MG63 (cell line): ENCODE measurements at regions not wholly inside any gene's neighbourhood (a gene's known extent, or its start where the extent isn't known, plus 50 kb on each side); places are given as distances from the start of the nearest gene placed in this dataset.

Source experiments
- DNase-seq: peaks from one replicate; pipeline ENCODE4 v3.0.0-alpha.2; 2020
- H3K27me3 ChIP-seq: fragments of 250-450 bp; sonication (Bioruptor Pico); 2 replicates; pipeline ENCODE4 v1.5.1; 2020; ENCODE audit warnings: mild to moderate bottlenecking, moderate library complexity
- H3K36me3 ChIP-seq: fragments of 250-450 bp; sonication (Bioruptor Pico); 2 replicates; pipeline ENCODE4 v1.5.1; 2020; ENCODE audit warnings: mild to moderate bottlenecking, moderate library complexity
- H3K4me3 ChIP-seq: fragments of 250-450 bp; sonication (Bioruptor Pico); 2 replicates; pipeline ENCODE4 v1.5.1; 2020; ENCODE audit warnings: mild to moderate bottlenecking, moderate library complexity
- H3K9me3 ChIP-seq: fragments of 250-450 bp; sonication (Bioruptor Pico); 2 replicates; pipeline ENCODE4 v1.5.1; 2020; ENCODE audit warnings: mild to moderate bottlenecking, moderate library complexity

GRCh38 chr2:129144082-129144791 is 825.6 kb upstream of the HS6ST1 start:
- H3K9me3 ChIP-seq, result no peaks in the 10 kb centered on the region; the same call in 1 of the 2 replicates
- no peaks in the 10 kb centered on the region for H3K27me3 ChIP-seq
- no peak overlapping the region for H3K4me3 ChIP-seq
- DNase-seq, result no peak
- H3K36me3 ChIP-seq, result no peaks in the 10 kb centered on the region

DNA sequence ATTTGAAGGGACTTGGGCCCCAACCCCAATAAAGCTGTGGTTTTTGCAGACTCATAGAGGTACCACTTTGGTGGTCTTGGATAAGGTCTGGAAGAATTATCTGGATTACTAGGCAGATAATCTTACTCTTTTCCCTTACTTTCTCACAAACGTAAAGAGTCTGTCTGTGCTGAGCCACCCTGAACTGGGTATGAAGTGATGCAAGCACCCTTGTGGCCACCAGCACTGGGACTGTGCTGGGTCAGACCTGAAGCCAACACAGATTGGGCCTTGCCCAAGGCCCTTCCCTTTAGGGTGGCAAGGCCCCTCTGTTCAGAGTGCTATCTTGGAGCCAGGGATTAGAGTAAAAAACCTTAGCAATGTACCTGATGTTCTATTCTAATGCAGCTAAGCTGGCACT is 827.0 kb upstream of the RAB6C start:
- no peak for DNase-seq
- Histone ChIP-seq H3K36me3 (no peaks in the 10 kb centered on the region), H3K4me3 (no peak overlapping the region), H3K27me3 (no peaks in the 10 kb centered on the region), H3K9me3 (no peaks in the 10 kb centered on the region; the same call in 1 of the 2 replicates)

GRCh38 chr2:129160879-129161278 is 818.6 kb upstream of the RAB6C start:
- Histone ChIP-seq H3K27me3 (no peaks in the 10 kb centered on the region), H3K4me3 (no peak overlapping the region), H3K9me3 (no peaks in the 10 kb centered on the region), H3K36me3 (no peaks in the 10 kb centered on the region)
- no peak for DNase-seq

DNA sequence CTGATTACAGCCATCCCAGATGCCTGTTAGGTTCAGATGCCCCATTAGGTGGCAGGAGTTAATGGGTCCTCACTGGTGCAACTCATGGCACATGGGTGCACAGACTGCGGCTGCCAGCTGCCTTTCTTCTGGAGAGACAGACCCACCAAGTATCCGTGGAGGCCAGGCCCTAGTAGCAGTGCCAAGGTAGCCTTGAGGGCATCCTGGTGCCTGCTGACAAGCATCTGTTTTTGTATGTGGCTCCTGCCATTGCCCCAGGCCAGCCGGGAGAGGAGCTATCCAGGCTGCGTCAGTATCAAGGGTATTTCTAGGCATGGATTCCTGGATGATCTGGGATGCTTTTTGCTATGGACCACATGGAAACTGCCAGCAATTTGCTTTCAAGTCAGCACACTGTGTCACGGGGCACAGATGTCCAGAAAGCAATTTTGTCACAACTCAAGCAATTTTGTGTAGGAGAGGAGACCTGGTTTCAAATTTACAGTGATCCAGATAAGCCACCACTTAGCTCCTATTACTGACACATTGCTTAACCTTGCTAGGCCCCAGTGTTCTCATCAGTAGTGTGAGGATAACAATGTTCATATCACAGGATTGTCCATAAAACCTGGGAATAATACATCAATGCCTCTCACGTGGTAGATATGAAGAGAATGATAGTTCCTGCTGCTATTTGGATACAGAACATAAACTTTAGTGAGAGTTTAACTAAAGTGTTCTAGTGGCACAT is 815.1 kb upstream of the RAB6C start:
- Histone ChIP-seq H3K36me3 (no peaks in the 10 kb centered on the region), H3K27me3 (no peaks in the 10 kb centered on the region), H3K9me3 (no peaks in the 10 kb centered on the region), H3K4me3 (no peak overlapping the region)
- DNase-seq, result peak; percentile 20

GRCh38 chr2:129165006-129165405 is 814.5 kb upstream of the RAB6C start:
- DNase-seq, result peak; percentile 72
- no peaks in the 10 kb centered on the region for H3K27me3 ChIP-seq
- H3K9me3 ChIP-seq, result no peaks in the 10 kb centered on the region
- H3K36me3 ChIP-seq, result no peaks in the 10 kb centered on the region
- H3K4me3 ChIP-seq, result no peak overlapping the region

GRCh38 chr2:129167456-129167855 is 812.0 kb upstream of the RAB6C start:
- no peak for DNase-seq
- Histone ChIP-seq H3K9me3 (no peaks in the 10 kb centered on the region), H3K27me3 (no peaks in the 10 kb centered on the region), H3K4me3 (no peak overlapping the region), H3K36me3 (no peaks in the 10 kb centered on the region)

DNA sequence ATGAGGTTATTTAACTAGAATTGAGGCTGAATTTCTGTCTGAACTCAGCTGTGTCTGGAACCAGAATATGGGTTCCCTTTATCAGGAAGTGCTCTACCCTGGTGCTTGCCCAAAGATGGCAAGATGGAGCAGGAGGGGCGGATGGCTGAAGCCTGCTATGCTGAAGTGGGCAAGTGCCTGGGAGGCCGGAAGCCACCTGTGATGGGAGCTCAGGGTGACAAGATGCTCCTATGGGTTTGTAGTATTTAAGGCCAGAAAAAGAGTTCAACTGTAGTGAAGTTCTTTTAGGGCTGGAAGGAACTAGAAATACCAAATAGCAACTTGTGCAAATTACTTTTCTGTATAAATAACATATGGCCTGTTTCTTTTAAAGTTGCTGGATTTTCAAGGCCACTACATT is 808.9 kb upstream of the RAB6C start:
- H3K27me3 ChIP-seq, result no peaks in the 10 kb centered on the region
- no peak for DNase-seq
- H3K36me3 ChIP-seq, result no peaks in the 10 kb centered on the region
- H3K9me3 ChIP-seq, result no peaks in the 10 kb centered on the region; the same call in 1 of the 2 replicates
- H3K4me3 ChIP-seq, result no peak overlapping the region

DNA sequence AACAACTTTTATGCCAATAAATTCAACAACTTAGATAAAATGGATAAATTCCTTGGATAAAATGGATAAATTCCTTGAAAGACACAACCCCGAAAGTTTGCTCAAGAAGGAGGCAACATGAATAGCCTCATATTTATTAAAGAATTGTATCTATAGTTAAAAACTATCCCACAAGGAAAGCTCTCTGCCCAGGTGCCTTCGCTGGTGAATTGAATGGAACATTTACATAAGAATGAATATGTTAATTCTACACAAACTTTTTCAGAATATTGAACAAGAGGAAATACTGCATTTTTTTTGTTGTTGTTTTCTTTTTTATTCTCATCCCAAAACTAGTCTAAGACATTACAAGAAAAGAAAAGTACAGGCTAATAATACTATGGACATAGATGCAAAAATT is 805.3 kb upstream of the RAB6C start:
- no peaks in the 10 kb centered on the region for H3K27me3 ChIP-seq
- H3K9me3 ChIP-seq, result no peaks in the 10 kb centered on the region; the same call in 1 of the 2 replicates
- no peak for DNase-seq
- no peaks in the 10 kb centered on the region for H3K36me3 ChIP-seq
- H3K4me3 ChIP-seq, result no peak overlapping the region

- no peaks in the 10 kb centered on the region; the same call in 1 of the 2 replicates for H3K9me3 ChIP-seq
- DNase-seq, result no peak
Observed at GRCh38 chr2:129175051-129175450, 804.4 kb upstream of the RAB6C start.

DNA sequence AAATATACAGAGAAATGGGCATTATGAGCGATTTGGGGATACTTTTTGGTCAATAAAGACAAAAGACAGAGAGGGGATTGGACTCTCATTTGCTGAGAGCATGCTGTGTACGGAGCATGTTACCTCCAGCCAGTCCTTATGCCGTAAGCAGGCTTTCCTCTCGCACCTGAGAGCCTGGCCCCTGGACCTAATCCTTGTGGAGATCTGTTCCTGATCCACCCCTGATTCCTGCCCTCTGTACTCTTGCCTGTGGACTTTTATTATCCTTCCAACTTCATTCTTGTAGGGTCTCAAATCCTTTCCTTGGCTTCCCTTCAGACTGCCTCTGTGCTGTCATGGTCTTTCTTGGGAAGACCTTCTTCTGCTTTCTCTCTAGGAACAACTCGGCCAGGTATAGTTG is 803.1 kb upstream of the RAB6C start:
- Histone ChIP-seq H3K36me3 (no peaks in the 10 kb centered on the region), H3K9me3 (no peaks in the 10 kb centered on the region; the same call in 1 of the 2 replicates), H3K4me3 (no peak overlapping the region), H3K27me3 (no peaks in the 10 kb centered on the region)
- DNase-seq, result no peak

More at GRCh38 chr2:129175051-129175450, 804.4 kb upstream of the RAB6C start:
- Histone ChIP-seq H3K4me3 (no peak overlapping the region), H3K36me3 (no peaks in the 10 kb centered on the region), H3K27me3 (no peaks in the 10 kb centered on the region)

GRCh38 chr2:129178356-129178755 is 801.1 kb upstream of the RAB6C start:
- DNase-seq, result peak; percentile 94

GRCh38 chr2:129179199-129179598 is 800.3 kb upstream of the RAB6C start:
- DNase-seq, result no peak
- H3K4me3 ChIP-seq, result no peak overlapping the region
- 0 out of 2 replicates have a peak, but pooled peaks cover 3% of the 10 kb centered on the region for H3K27me3 ChIP-seq
- H3K36me3 ChIP-seq, result no peaks in the 10 kb centered on the region
- no peaks in the 10 kb centered on the region for H3K9me3 ChIP-seq

More at GRCh38 chr2:129178356-129178755, 801.1 kb upstream of the RAB6C start:
- Histone ChIP-seq H3K27me3 (0 out of 2 replicates have a peak, but pooled peaks cover 3% of the 10 kb centered on the region), H3K36me3 (no peaks in the 10 kb centered on the region), H3K4me3 (no peak overlapping the region), H3K9me3 (no peaks in the 10 kb centered on the region; the same call in 1 of the 2 replicates)

GRCh38 chr2:129180124-129180716 is 799.2 kb upstream of the RAB6C start:
- Histone ChIP-seq H3K27me3 (peaks cover 5% of the 10 kb centered on the region; the same call in 1 of the 2 replicates), H3K4me3 (no peak overlapping the region), H3K9me3 (no peaks in the 10 kb centered on the region), H3K36me3 (no peaks in the 10 kb centered on the region)
- DNase-seq, result no peak

DNA sequence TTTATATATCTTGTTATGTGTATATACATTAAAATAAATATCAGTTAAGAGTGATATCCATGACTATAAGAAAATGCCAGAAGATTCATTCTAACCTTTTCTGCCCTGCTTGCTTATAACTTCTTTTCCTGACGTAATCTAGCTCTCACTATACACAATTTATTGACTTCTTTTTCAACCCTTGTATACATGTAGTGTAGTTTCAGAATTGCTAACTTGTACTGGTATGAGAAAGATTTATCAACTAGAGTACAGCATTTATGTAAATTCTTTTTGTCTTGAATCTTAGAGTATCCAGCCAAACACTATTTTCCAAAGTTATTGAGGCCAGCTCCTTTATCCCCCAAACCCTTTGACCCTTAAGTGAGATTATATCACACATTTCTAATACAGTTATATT is 798.0 kb upstream of the RAB6C start:
- Histone ChIP-seq H3K36me3 (no peaks in the 10 kb centered on the region), H3K27me3 (peaks cover 8% of the 10 kb centered on the region; the same call in 1 of the 2 replicates), H3K9me3 (no peaks in the 10 kb centered on the region), H3K4me3 (no peak overlapping the region)
- no peak for DNase-seq

DNA sequence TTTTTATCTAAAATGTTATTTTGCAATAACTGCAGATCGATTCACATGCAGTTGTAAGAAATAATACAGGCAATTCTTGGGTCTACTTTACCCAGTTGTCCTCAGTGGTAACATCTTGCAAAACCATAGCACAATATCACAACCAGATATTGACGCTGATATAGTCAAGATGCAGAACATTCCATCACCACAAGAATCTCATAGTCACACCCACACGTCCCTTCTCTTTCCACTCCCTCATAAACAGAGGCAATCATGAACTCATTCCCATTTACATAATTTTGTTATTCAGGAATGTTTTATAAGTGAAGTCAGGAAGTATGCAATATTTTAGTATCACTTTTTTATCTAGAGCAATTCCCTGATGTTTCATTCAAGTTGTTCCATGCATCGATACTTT is 797.5 kb upstream of the RAB6C start:
- DNase-seq, result no peak
- no peak overlapping the region for H3K4me3 ChIP-seq
- H3K36me3 ChIP-seq, result no peaks in the 10 kb centered on the region
- no peaks in the 10 kb centered on the region for H3K9me3 ChIP-seq
- peaks cover 8% of the 10 kb centered on the region; the same call in 1 of the 2 replicates for H3K27me3 ChIP-seq

GRCh38 chr2:129187343-129187742 is 792.1 kb upstream of the RAB6C start:
- no peak overlapping the region for H3K4me3 ChIP-seq
- H3K9me3 ChIP-seq, result no peaks in the 10 kb centered on the region
- no peak for DNase-seq
- H3K36me3 ChIP-seq, result no peaks in the 10 kb centered on the region
- H3K27me3 ChIP-seq, result peaks cover 8% of the 10 kb centered on the region; the same call in 1 of the 2 replicates

DNA sequence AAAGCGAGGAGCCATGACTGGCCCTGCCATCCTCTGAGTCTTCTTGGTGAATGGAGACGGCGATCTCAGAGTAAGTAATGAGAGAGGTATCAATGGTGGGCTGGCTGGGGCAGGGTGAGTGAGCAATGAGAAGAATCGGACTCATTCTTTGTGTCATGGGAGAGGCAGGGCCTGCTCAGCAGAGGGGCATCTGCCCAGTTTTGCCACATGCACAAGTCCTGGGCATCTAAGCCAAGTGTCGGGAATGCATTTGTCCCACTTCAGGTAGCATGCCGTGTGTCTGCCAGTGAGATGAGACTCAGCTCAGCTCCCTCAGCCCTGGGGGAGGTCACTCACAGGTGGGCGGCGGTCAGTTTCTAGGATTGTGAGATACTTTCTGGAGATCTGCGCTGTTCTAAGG is 791.0 kb upstream of the RAB6C start:
- Histone ChIP-seq H3K4me3 (no peak overlapping the region), H3K36me3 (no peaks in the 10 kb centered on the region), H3K27me3 (peaks cover 4% of the 10 kb centered on the region; the same call in 1 of the 2 replicates), H3K9me3 (no peaks in the 10 kb centered on the region)
- no peak for DNase-seq
